H1 (cell line): ENCODE measurements at regions not wholly inside any gene's neighbourhood (a gene's known extent, or its start where the extent isn't known, plus 50 kb on each side); places are given as distances from the start of the nearest gene placed in this dataset.

Experiments
- CTCF ChIA-PET: fragments of 300-600 bp; sonication (Branson Sonifier 250); formaldehyde crosslinking; loops from one replicate; lab custom pipeline; 2021; ENCODE audit not compliant: partially characterized antibody; lab: Charles Lee
- POLR2A ChIA-PET: fragments of 300-600 bp; sonication (Branson Sonifier 250); formaldehyde crosslinking; loops from one replicate; lab custom pipeline; 2021; ENCODE audit warnings: inconsistent platforms; ENCODE audit not compliant: partially characterized antibody; lab: Charles Lee
- DNase-seq, 2 experiments: peaks; one replicate each; pipeline versions ENCODE4 v3.0.0 to v3.0.0-alpha.2; 2010 to 2022; ENCODE audit warnings: low spot score in 2 of 2, low read depth in 1 of 2, mixed read lengths in 1 of 2
- FAIRE-seq: peaks from 2 replicates; lab custom pipeline; 2011; peaks lifted over from hg19 to GRCh38; lab: Jason Lieb, UNC
- H2AFZ ChIP-seq: 2 replicates; pipeline ENCODE4 v1.8.1; 2012; ENCODE audit warnings: low read length, inconsistent platforms
- H2AK5ac ChIP-seq: 2 replicates; pipeline ENCODE4 v1.6.1; 2013; ENCODE audit warnings: low read depth, low read length
- H2BK120ac ChIP-seq: replicated peaks from 2 replicates; pipeline ENCODE3; 2013; ENCODE audit warnings: low read depth, low read length, inconsistent platforms
- H2BK12ac ChIP-seq: 2 replicates; pipeline ENCODE4 v1.6.1; 2013; ENCODE audit warnings: low read depth, low read length
- H2BK15ac ChIP-seq: 2 replicates; pipeline ENCODE4 v1.6.1; 2013; ENCODE audit warnings: low read length
- H2BK20ac ChIP-seq: 2 replicates; pipeline ENCODE4 v1.6.1; 2013; ENCODE audit warnings: low read length
- H2BK5ac ChIP-seq: 2 replicates; pipeline ENCODE4 v1.6.1; 2013; ENCODE audit warnings: low read depth, low read length
- H3K14ac ChIP-seq: 2 replicates; pipeline ENCODE4 v1.6.1; 2013; ENCODE audit warnings: inconsistent platforms; ENCODE audit not compliant: insufficient read length
- H3K18ac ChIP-seq: 2 replicates; pipeline ENCODE4 v1.6.1; 2013; ENCODE audit warnings: low read length; ENCODE audit errors: extremely low read depth
- H3K23ac ChIP-seq: 2 replicates; pipeline ENCODE4 v1.6.1; 2013; ENCODE audit warnings: inconsistent platforms; ENCODE audit not compliant: insufficient read length
- H3K23me2 ChIP-seq: 2 replicates; pipeline ENCODE4 v1.6.1; 2013; ENCODE audit warnings: low read depth, low read length
- H3K27ac ChIP-seq: 2 replicates; pipeline ENCODE4 v1.6.1; 2011; ENCODE audit warnings: low read depth, low read length, inconsistent platforms
- H3K27me3 ChIP-seq, 4 experiments: replicated peaks in 1 of 4; 1 replicate in 1 of 4; 2 replicates in 3 of 4; pipeline versions ENCODE4 v1.6.1 to v1.8.1; 2011 to 2013; ENCODE audit warnings: low read length in 3 of 4, mild to moderate bottlenecking in 3 of 4, inconsistent platforms in 2 of 4, mixed read lengths in 2 of 4, moderate library complexity in 1 of 4; ENCODE audit not compliant: control insufficient read depth in 3 of 4, insufficient read depth in 3 of 4; ENCODE audit errors: extremely low read depth in 1 of 4
- H3K36me3 ChIP-seq, 4 experiments: 2 replicates each; pipeline versions ENCODE4 v1.6.1 to v1.8.1; 2011 to 2013; ENCODE audit warnings: mild to moderate bottlenecking in 4 of 4, low read length in 3 of 4, moderate library complexity in 2 of 4, control low read depth in 1 of 4, inconsistent platforms in 1 of 4; ENCODE audit not compliant: insufficient read depth in 4 of 4, control insufficient read depth in 2 of 4
- H3K4ac ChIP-seq: replicated peaks from 2 replicates; pipeline ENCODE3; 2013; ENCODE audit warnings: low read length, low read depth, mixed read lengths, inconsistent platforms; ENCODE audit not compliant: insufficient read length
- H3K4me1 ChIP-seq, 4 experiments: replicated peaks in 1 of 4; 1 replicate in 1 of 4; 2 replicates in 3 of 4; pipeline versions ENCODE4 v1.6.1 to v1.8.1; 2011 to 2013; ENCODE audit warnings: low read length in 3 of 4, inconsistent platforms in 2 of 4, mixed read lengths in 1 of 4; ENCODE audit not compliant: insufficient read depth in 4 of 4, control insufficient read depth in 3 of 4
- H3K4me2 ChIP-seq, 2 experiments: 2 replicates each; pipeline versions ENCODE4 v1.6.1 to v1.8.1; 2011 to 2013; ENCODE audit warnings: low read depth in 2 of 2, low read length in 2 of 2, control low read depth in 1 of 2, inconsistent platforms in 1 of 2, mild to moderate bottlenecking in 1 of 2; ENCODE audit not compliant: insufficient read depth in 1 of 2
- H3K4me3 ChIP-seq, 4 experiments: fragments of 200-600, 300-600 bp in 1 of 4; sonication (generic), shearing (Covaris generic), sonication (Bioruptor Twin) in 1 of 4; 2 replicates each; pipeline versions ENCODE4 v1.5.1 to v1.8.1; 2011 to 2016; ENCODE audit warnings: low read length in 4 of 4, low read depth in 3 of 4, control low read depth in 2 of 4, inconsistent platforms in 2 of 4, mild to moderate bottlenecking in 2 of 4, mixed read lengths in 1 of 4, moderate library complexity in 1 of 4; ENCODE audit not compliant: insufficient read depth in 2 of 4; ENCODE audit errors: extremely low read depth in 1 of 4
- H3K56ac ChIP-seq: replicated peaks from 2 replicates; pipeline ENCODE3; 2013; ENCODE audit warnings: low read depth, mild to moderate bottlenecking, mixed read lengths, low read length, inconsistent platforms; ENCODE audit not compliant: insufficient read length
- H3K79me1 ChIP-seq: 2 replicates; pipeline ENCODE4 v1.6.1; 2013; ENCODE audit warnings: low read depth, low read length, control low read depth
- H3K79me2 ChIP-seq, 2 experiments: 2 replicates each; pipeline versions ENCODE4 v1.6.1 to v1.8.1; 2012 to 2013; ENCODE audit warnings: low read length in 2 of 2, mild to moderate bottlenecking in 2 of 2, inconsistent platforms in 1 of 2; ENCODE audit not compliant: insufficient read depth in 2 of 2, control insufficient read depth in 1 of 2
- H3K9ac ChIP-seq, 4 experiments: replicated peaks in 1 of 4; 1 replicate in 1 of 4; 2 replicates in 3 of 4; pipeline versions ENCODE4 v1.6.1 to v1.8.1; 2011 to 2013; ENCODE audit warnings: low read depth in 3 of 4, low read length in 3 of 4, control low read depth in 2 of 4, mild to moderate bottlenecking in 2 of 4, moderate library complexity in 2 of 4, inconsistent platforms in 1 of 4; ENCODE audit errors: extremely low read depth in 1 of 4
- H3K9me3 ChIP-seq, 2 experiments: 2 replicates each; pipeline versions ENCODE4 v1.6.1 to v1.8.1; 2012 to 2013; ENCODE audit warnings: mild to moderate bottlenecking in 2 of 2, moderate library complexity in 2 of 2, control low read depth in 1 of 2, inconsistent platforms in 1 of 2, low read depth in 1 of 2, low read length in 1 of 2, mixed read lengths in 1 of 2; ENCODE audit not compliant: insufficient read depth in 2 of 2
- H4K20me1 ChIP-seq, 2 experiments: replicated peaks in 1 of 2; 2 replicates each; pipeline versions ENCODE3 to v1.8.1; 2011 to 2013; ENCODE audit warnings: inconsistent platforms in 2 of 2, low read length in 2 of 2, mild to moderate bottlenecking in 1 of 2; ENCODE audit not compliant: insufficient read depth in 2 of 2, control insufficient read depth in 1 of 2
- H4K5ac ChIP-seq: 2 replicates; pipeline ENCODE4 v1.6.1; 2013; ENCODE audit warnings: low read length, low read depth, mixed read lengths, inconsistent platforms; ENCODE audit not compliant: insufficient read length
- H4K8ac ChIP-seq: 2 replicates; pipeline ENCODE4 v1.8.0; 2013; ENCODE audit warnings: mild to moderate bottlenecking, moderate library complexity, low read length, inconsistent platforms; ENCODE audit not compliant: insufficient read depth; ENCODE audit errors: extremely low read depth
- H4K91ac ChIP-seq: replicated peaks from 2 replicates; pipeline ENCODE3; 2013; ENCODE audit warnings: low read length, mixed read lengths, inconsistent platforms; ENCODE audit not compliant: insufficient read length
- ATF2 ChIP-seq: IDR thresholded peaks from 2 replicates; pipeline ENCODE4 v1.6.1; 2012; ENCODE audit warnings: low read length, inconsistent platforms
- CEBPB ChIP-seq: IDR thresholded peaks from 2 replicates; pipeline ENCODE4 v1.6.1; 2012; ENCODE audit warnings: low read depth, low read length
- MAFK ChIP-seq: IDR thresholded peaks from 2 replicates; pipeline ENCODE4 v1.6.1; 2012; ENCODE audit warnings: low read depth, mild to moderate bottlenecking, improper control_type of control experiment, low read length
- NANOG ChIP-seq: IDR thresholded peaks from 2 replicates; pipeline ENCODE4 v1.6.1; 2011; ENCODE audit warnings: low read length, low read depth, mild to moderate bottlenecking, inconsistent platforms; ENCODE audit not compliant: insufficient read depth, poor library complexity, severe bottlenecking
- POLR2A ChIP-seq, 2 experiments: IDR thresholded peaks; 1 replicate in 1 of 2; 2 replicates in 1 of 2; pipeline ENCODE4 v1.6.1; 2011; ENCODE audit warnings: low read depth in 2 of 2, low read length in 2 of 2, mild to moderate bottlenecking in 2 of 2; ENCODE audit errors: control extremely low read depth in 1 of 2
- POLR2AphosphoS5 ChIP-seq: IDR thresholded peaks from 2 replicates; pipeline ENCODE4 v1.6.1; 2011; ENCODE audit warnings: low read depth, low read length
- RNF2 ChIP-seq: fragments of 200-900, 300-1000 bp; sonication (generic); IDR thresholded peaks from 2 replicates; pipeline ENCODE4 v1.7.1; 2016; ENCODE audit warnings: borderline replicate concordance, low read depth, mild to moderate bottlenecking, antibody characterized with exemption, low read length; ENCODE audit not compliant: poor library complexity, severe bottlenecking; ENCODE audit errors: missing control alignments
- SIN3A ChIP-seq, 2 experiments: IDR thresholded peaks in 1 of 2; conservative IDR thresholded peaks in 1 of 2; 2 replicates each; pipeline ENCODE4 v1.6.1; 2011 to 2012; ENCODE audit warnings: low read length in 2 of 2, improper control_type of control experiment in 1 of 2, low read depth in 1 of 2, mild to moderate bottlenecking in 1 of 2
- SRF ChIP-seq: IDR thresholded peaks from 2 replicates; pipeline ENCODE4 v1.6.1; 2011; ENCODE audit warnings: mild to moderate bottlenecking, low read depth, low read length, moderate library complexity
- ZNF274 ChIP-seq: IDR thresholded peaks from 2 replicates; pipeline ENCODE4 v1.7.0; 2012; ENCODE audit warnings: low read length, borderline replicate concordance; ENCODE audit errors: extremely low read depth
- WGBS, 2 experiments: shearing (Covaris generic) in 1 of 2; methylation state at CpG; one replicate each; pipeline versions ENCODE4 v1.1.6 to v1.1.7; 2013 to 2015; ENCODE audit warnings: low lambda C conversion rate in 2 of 2, mixed read lengths in 2 of 2, inconsistent platforms in 1 of 2, low coverage in 1 of 2, missing lambda C conversion rate in 1 of 2; ENCODE audit not compliant: insufficient replicate concordance in 2 of 2, insufficient coverage in 1 of 2, insufficient read length in 1 of 2; ENCODE audit errors: extremely low coverage in 1 of 2, missing lambda C conversion rate in 1 of 2; 5-methylcytosine and 5-hydroxymethylcytosine counted together

GRCh38 chr1:233453433-233454200 is 126.1 kb downstream of the MAP3K21 start:
- no peak for DNase-seq
- H2BK12ac ChIP-seq, result no peak overlapping the region
- H4K91ac ChIP-seq, result no peak overlapping the region
- H2BK20ac ChIP-seq, result no peak overlapping the region
- H3K9ac ChIP-seq, result no peak overlapping the region
- no peak overlapping the region for H3K18ac ChIP-seq
- H4K5ac ChIP-seq, result no peak overlapping the region
- no peak overlapping the region for H2AFZ ChIP-seq
- TF ChIP-seq MAFK (no peak), CEBPB (no peak), NANOG (no peak), POLR2A (IDR thresholded peaks at IDR 0.05; ENCODE audit: control extremely low read depth in 1 of 2, low read depth in 2 of 2, low read length in 2 of 2) (no peak), SRF (no peak), POLR2AphosphoS5 (no peak), SIN3A (conservative IDR thresholded peaks at IDR 0.05 in 1 of 2, IDR thresholded peaks at IDR 0.05 in 1 of 2; ENCODE audit: low read depth in 1 of 2, low read length in 2 of 2) (no peak), ZNF274 (no peak), ATF2 (no peak), RNF2 (no peak)
- no peak overlapping the region for H3K4ac ChIP-seq
- FAIRE-seq, result no peak
- no peaks in the 10 kb centered on the region for H3K4me1 ChIP-seq
- no peak overlapping the region for H3K14ac ChIP-seq
- H3K56ac ChIP-seq, result no peak overlapping the region
- no peak overlapping the region for H3K27ac ChIP-seq
- H3K27me3 ChIP-seq, result no peaks in the 10 kb centered on the region
- no peaks in the 10 kb centered on the region for H3K79me1 ChIP-seq
- no peaks in the 10 kb centered on the region for H4K20me1 ChIP-seq
- WGBS, 2 experiments, result 79% methylated on average over 2 of the region's 2 CpGs; no CpG with 5 or more reads in 1 of the 2 experiments
- peaks cover 7 to 8% of the 10 kb centered on the region in 2 experiments for H3K9me3 ChIP-seq
- H3K23me2 ChIP-seq, result no peaks in the 10 kb centered on the region
- H2BK120ac ChIP-seq, result no peak overlapping the region
- H2BK15ac ChIP-seq, result no peak overlapping the region
- H3K79me2 ChIP-seq, result no peaks in the 10 kb centered on the region
- H3K4me2 ChIP-seq, result no peak overlapping the region
- H2AK5ac ChIP-seq, result no peak overlapping the region
- H2BK5ac ChIP-seq, result no peak overlapping the region
- no peaks in the 10 kb centered on the region; a peak in 1 of 8 replicates for H3K36me3 ChIP-seq
- H3K23ac ChIP-seq, result no peak overlapping the region
- POLR2A ChIA-PET, result no interaction called here
- H4K8ac ChIP-seq, result no peak overlapping the region
- CTCF ChIA-PET, result interaction anchor here (0.9 to 1.8 kb wide), 2 partner anchors 12 to 16 kb away, joined by 3 to 13 read pairs; no protein-coding TSS in a partner anchor
- no peak overlapping the region for H3K4me3 ChIP-seq
